ENCODE measurements at regions not wholly inside any gene's neighbourhood (a gene's known extent, or its start where the extent isn't known, plus 50 kb on each side); places are given as distances from the start of the nearest gene placed in this dataset.

DNA sequence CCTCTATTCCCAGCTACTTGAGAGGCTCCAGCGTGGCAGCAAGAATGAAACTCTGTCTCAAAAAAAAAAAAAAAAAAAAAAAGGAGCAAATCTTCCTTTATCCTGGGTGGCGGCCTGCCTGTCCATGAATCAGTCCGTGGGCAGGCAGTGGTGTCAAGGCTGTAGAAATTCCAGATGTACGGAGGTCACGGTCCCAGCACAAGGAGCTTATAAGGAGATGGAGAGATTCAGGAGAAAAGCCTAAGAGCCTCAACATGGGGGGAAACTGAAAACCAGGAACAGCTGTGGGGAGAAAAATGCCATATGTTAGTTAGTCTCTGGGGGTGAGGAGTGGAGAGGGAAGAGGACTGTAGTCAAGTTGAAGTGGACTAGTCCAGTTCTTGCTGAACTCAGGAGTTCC is 130.5 kb upstream of the CRY1 start:
- no peak for DNase-seq (ENCODE audit: low read depth in 2 of 3, low spot score in 1 of 3)

DNA sequence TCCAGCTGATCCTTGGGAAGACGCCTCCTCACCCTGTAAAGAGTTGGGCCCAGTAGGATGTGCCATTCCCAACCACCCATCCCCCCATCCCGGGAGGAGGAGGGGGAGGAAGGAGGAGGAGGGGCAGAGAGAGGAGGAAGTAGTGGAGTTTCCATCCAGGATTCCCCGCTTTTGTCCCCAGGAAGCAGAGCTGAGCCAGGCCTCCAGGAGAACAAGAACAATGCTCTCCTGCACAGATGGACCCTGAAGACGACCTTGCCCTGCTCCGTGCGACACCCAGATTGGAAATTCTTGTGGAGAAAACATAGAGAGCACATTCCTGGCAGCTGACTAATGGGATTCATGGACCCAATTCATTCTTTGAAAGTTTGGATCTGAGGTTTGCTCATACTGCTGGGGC is 132.3 kb upstream of the CRY1 start:
- no peak for DNase-seq (ENCODE audit: low read depth in 2 of 3, low spot score in 1 of 3)

DNA sequence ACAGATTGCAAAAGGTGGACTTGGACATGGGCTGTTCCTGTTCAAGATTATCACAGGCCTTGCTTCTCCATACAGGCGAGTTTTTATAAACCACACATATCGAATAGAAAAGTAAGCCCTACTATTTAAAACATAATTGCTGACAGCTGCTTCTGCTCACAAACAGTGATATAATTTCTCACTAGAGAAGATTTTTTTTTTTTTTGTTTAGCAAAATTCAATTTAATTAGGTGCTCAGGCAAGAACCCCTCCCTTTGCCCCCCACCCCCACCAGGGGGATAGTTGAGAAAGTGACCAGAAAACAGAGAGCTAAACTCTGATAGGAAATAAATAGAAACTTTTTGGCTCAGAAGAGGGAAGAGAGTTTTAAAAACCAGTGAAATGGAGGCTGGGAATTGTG is 132.8 kb upstream of the CRY1 start:
- DNase-seq (ENCODE audit: low read depth in 2 of 3, low spot score in 1 of 3) = no peak

DNA sequence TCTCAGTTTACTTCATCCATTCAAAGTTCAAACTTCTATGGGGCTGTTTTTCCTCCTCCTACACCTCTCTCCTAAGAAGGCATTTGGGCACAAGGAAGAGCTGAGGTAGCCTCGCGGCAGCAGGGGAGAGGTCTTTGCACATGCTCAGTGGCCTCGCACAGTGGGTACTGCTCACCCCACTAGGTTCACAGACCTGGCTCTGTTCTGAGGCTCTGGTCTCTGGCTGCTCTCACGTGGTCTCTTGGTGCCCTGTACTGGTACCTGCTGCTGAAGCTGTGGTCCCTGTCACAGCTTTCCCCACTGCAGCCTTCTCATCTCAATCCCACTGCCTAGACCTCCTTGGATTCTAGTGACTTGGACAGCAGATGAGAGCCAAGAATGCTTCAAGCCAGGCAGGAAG is 134.7 kb upstream of the CRY1 start:
- DNase-seq (ENCODE audit: low read depth in 2 of 3, low spot score in 1 of 3) = no peak

DNA sequence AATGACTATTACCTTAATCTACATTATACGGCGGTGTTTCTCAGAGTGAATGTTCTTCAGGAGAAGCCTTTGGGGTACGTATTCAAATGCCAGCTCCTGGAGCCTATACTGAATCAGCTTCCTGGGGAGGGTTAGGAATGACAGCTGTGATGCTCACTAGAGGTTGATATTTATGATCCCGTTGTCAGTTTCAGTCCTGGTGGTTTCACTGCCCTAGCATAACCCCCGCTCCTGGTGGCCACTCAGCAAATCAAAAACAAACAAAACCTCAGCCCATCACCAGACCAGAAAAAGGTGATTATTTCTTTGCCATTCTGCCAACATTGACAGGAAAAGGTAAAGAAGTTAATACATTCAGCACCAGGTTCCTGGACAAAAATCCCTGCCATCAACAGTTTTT is 136.5 kb upstream of the CRY1 start:
- DNase-seq (ENCODE audit: low read depth in 2 of 3, low spot score in 1 of 3) = no peak

DNA sequence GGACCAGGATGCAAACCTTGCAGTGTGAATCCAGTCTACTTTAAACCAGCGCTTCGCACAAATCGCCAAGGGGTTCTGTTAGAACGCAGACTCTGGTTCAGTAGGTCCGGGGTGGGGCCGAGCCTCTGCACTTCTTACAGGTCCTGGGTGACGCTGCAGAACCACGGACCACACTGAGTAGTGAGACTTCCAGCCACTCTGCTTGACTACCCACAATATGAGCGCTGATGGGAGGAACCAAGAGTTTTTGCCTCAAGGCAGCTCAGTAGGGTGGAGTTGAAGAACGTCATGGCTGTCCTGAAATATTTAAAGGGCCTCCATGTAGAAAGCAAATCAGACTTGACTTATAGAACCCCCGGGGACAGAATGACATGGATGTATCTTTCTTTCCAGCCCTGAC is 138.0 kb upstream of the CRY1 start:
- DNase-seq (ENCODE audit: low read depth in 2 of 3, low spot score in 1 of 3) = no peak

DNA sequence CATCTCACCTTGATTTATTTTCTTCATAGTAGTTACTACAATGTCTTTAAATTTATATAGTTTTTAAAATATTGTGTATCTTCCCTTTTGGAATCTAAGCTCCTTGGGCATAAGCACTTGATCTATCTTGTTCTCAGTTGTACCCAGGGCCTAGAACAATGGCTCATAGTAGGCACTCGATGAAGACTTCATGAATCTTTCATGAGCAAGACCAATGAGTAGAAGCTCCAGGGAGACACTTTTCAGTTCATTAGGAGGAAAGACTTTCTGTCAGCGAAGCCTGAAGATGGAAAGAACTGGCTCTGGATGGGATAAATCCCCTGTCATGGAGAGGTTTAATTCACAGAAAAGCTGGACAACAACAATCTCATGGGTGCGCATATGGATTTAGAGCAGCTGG is 140.2 kb upstream of the CRY1 start:
- no peak for DNase-seq (ENCODE audit: low read depth in 2 of 3, low spot score in 1 of 3)

DNA sequence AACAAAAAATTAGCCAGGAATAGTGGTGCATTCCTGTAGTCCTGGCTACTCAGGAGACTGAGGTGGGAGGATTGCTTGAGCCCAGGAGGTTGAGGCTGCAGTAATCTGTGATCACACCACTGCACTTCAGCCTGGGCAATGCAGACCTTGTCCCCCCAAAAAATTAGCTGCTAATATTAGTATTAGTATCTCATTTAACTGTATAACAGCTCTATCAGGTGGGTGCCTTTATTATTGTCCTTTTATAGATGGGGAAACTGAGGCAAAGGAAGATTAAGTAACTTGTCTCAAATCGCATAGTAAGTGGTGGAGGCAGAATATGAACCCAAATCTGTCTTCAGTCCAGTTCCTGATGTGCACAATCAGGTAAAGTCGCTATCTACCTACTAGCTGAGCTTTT is 142.3 kb upstream of the CRY1 start:
- no peak for DNase-seq (ENCODE audit: low read depth in 2 of 3, low spot score in 1 of 3)

DNA sequence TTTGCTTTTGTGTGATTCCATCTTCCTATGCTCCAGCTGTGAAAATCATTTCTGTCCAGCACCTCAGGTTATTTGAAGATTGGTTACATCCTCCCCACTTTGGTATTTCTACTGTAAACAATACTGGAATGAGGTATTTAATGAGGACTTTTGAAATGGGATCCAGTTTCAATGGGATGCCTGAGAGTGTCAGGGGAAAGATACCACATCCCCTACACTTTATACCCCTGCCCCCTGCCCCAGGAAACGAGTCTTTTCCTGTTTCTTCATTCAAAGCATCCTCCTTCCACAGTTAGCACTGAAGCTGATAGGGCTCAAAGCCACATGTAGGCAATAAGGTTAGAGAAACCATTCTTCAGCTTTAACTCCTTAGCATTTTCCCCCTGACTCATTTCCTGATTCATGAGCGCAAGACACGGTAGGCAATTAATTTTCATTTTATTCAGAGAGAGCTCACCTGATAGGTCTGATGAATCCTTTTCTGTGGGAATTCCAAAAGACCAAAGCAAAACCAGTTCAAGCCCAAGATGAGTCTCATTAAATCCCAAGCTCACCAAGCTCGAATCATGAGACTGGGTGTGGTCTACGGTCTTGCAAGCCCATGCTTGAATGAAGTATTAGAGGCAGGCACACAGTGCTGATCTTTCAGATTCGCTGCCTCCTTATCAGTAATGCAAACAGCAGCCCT is 143.6 kb upstream of the CRY1 start:
- DNase-seq (ENCODE audit: low read depth in 2 of 3, low spot score in 1 of 3) = no peak

DNA sequence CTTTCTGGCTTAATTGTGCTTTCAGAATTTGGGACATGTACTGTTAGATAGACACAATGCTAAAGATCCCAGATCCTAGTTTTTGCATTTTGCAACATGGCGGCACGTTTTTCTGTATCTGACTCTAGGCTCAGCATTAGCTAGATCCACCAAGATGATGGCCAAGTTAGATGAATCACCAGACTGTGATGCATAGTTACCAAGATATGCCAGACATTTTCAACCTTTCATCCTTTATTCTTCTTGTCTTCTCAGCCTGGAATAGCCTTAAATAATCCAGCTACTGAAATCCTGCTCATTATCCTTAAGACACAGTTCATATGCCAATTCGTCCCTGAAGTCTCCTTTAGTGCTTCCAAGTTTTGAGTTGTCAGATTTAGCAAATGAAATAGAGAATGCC is 144.9 kb upstream of the CRY1 start:
- DNase-seq (ENCODE audit: low read depth in 2 of 3, low spot score in 1 of 3) = no peak

DNA sequence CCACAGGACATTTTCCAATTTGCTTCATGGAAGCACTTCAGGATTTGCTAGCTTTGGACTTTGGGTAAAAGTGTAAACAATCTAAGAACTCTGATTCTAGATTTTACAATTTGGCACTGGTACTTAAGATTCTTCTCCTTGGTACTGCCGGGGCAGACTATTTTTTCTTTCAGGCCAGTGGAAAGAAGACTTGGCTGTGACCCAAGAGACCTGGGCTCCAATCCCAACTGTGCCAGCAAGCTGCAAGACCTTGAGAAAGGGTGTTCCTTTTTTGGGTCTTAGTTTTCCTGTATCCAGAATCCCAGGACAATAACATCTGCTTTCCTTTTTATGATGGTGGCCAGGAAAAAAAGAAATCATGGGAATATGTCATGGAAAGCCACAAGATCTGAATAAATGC is 148.1 kb upstream of the CRY1 start:
- no peak for DNase-seq (ENCODE audit: low read depth in 2 of 3, low spot score in 1 of 3)

DNA sequence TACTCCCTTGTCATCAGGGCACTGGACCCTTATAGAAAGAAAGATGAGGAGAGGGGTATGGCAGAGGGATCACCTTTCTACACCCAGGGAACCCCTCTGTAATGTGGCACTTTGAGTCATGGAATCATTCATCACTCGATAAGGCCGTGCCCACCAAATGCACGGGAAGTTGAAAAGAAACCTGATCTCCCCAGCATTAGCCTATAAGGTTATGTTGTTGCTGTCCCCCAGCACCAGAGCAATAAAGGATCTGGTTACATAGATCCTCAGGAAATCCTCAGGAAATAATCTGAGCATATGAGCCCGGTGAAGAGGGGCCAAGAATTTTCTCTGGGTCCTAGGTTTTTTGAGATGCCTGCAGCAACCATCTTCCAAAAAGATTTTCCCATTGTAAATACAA is 148.8 kb upstream of the CRY1 start:
- no peak for DNase-seq (ENCODE audit: low read depth in 2 of 3, low spot score in 1 of 3)

DNA sequence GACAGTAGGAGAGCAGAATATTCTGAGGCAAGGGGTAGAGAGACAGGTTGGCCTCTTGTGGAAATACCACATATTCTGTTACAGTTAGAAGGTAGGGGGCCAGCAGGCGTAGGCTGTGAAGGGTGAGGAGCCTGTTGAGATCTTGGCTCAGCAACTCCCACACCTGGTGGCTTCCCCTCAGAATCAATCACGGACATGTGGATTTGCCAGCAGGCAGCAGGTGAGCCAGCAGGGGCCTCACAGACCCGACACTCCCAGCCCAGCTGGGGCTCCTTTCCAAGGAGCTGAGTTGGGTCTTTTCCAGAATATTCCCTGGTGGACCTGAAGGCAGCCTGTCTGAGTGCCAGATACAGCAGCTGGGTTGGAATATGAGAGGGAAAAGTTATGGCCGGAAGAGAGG is 150.0 kb upstream of the CRY1 start:
- no peak for DNase-seq (ENCODE audit: low read depth in 2 of 3, low spot score in 1 of 3)

DNA sequence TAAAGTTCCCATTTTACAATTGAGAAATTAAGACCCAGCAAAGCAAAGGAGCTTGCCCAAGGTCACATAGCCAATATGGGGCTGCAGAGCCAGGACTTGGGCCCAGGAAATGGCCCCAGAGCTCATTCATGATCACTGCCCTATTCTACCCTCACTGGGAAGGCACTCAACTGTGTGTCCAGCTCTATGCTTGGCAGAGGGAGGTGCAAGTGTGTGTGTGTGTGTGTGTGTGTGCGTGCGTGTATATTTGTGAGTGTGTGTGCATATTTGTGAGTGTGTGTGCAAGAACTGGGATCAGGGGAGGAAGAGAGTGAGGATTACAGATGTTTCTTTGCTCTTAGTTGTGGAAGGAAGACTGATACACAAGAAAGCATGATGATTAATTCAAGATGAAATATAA is 151.2 kb upstream of the CRY1 start:
- no peak for DNase-seq (ENCODE audit: low read depth in 2 of 3, low spot score in 1 of 3)

DNA sequence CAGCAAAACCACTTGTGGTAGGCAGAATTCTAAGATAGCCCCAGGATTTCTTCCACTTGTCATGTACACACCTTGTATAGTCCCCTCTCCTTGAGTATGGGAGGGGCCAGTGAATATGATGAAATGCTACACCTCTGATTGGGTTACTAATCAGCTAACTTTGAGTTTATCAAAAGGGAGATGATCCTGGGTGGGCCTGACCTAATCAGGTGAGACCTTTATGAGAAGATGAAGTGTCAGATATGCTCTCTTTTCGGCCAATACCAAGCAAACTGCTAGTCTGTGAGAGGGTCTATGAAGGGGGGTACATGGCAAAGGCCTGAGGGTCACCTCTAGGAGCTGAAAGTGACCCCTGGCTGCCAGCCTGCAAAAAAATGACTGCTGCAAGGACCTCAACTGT is 154.3 kb upstream of the CRY1 start:
- DNase-seq (ENCODE audit: low read depth in 2 of 3, low spot score in 1 of 3) = no peak

DNA sequence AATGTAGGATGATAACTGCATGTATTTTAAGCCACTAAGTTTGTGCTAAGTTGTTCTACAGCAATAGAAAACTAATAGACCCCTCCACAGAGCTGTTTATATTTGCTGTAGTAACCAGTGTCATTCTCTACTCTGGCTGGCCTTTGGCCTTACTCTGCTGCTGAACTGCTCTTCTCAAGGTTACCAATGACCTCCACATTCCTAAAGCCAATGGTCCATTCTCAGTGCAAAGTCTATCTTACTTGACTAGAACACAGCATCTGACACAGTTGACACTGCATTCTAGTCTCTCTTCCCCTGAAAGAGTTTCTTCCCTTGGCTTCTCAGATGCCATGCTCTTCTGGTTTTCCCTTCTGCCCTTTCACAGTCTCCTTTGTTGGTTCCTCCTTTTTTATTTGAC is 154.8 kb upstream of the CRY1 start:
- DNase-seq (ENCODE audit: low read depth in 2 of 3, low spot score in 1 of 3) = no peak

DNA sequence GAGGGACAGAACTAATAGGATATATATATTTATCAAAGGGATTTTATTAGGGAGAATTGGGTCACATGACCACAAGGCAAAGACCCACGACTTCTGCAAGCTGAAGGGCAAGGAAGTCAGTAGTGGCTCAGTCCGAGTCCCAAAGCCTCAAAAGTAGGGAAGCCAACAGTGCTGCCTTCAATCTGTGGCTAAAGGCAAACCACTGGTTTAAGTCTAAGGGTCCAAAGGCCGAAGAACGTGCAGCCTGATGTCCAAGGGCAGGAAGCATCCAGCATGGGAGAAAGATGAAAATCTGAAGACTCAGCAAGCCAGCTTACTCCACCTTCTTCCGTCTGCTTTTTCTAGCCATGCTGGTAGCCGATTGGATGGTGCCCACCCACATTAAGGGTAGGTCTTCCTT is 157.9 kb upstream of the CRY1 start:
- no peak for DNase-seq (ENCODE audit: low read depth in 2 of 3, low spot score in 1 of 3)

DNA sequence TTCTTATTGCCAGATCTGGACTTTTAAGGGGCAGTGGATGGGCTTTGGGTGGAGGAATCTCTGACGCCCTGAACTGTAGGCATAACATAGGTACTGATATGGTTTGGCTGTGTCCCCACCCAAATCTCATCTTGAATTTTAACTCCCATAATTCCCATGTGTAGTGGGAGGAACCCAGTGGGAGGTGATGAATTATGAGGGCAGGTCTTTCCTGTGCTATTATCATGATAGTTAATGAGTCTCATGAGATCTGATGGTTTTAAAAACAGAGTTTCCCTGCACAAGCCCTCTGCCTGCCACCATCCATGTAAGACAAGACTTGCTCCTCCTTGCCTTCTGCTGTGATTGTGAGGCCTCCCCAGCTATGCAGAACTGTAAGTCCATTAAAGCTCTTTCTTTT is 160.0 kb upstream of the CRY1 start:
- no peak for DNase-seq (ENCODE audit: low read depth in 2 of 3, low spot score in 1 of 3)

DNA sequence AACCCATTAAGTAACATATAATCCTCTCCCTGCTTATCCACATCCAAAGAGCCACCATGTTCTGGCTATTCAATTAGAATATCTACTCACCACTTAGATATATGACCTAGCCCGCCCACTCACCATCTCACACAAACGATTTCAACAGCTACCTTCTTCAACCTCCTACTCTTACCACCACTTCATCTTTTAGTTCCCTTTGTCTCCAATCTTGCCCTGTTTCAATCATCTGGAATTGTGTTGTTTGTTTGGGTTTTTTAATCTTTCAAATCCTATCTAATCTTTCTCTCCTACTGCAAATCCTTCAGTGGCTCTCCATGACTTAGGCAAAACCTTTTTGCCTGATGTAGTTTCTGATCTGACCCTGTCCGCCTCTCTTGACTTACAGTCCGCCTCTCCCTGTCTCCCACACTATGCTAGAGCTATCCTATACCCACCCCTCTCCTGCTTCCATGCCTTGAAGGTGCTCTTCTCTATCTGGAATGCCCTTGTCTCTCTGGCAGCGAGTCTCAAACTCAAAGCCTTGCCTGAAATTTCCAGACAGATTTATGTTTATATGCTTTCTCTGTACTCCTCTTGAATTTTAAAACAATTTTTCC is 161.0 kb upstream of the CRY1 start:
- no peak for DNase-seq (ENCODE audit: low read depth in 2 of 3, low spot score in 1 of 3)

DNA sequence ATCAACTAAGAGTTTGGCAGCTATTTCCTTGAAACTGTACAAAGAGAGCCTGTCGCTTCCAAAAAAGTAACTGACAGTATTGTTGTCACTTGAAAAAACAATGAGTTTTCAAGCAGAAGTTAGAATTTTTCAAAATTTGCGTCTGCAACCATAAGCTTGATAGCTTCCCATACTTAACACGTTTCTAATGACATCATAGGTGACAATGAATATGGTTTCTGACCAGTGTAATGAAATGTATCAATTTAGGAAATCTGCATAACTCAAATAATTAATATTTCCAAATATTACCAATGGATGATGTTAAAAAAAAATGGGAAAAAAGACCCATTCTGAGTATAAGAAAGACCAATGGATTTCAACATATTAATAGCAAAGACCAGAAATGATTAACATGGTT is 165.4 kb upstream of the CRY1 start:
- DNase-seq (ENCODE audit: low read depth in 2 of 3, low spot score in 1 of 3) = no peak

DNA sequence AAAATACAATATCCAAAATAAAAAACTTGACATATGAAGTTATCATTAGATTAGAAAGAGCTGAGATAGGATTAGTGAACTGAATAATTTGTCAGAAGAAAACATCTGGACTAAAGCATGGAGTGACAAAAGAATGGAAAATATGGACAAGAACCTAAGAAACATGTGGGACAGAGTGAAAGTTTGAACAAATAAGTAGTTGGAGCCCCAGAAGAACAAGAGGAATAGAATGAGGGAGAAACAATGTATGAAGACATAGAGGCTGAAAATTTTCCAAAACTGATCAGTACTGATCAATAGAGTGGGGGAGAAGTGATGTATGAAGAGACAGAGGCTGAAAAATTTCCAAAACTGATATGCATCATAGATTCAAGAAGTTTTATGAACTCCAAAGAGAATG is 170.6 kb upstream of the CRY1 start:
- DNase-seq (ENCODE audit: low read depth in 2 of 3, low spot score in 1 of 3) = no peak

DNA sequence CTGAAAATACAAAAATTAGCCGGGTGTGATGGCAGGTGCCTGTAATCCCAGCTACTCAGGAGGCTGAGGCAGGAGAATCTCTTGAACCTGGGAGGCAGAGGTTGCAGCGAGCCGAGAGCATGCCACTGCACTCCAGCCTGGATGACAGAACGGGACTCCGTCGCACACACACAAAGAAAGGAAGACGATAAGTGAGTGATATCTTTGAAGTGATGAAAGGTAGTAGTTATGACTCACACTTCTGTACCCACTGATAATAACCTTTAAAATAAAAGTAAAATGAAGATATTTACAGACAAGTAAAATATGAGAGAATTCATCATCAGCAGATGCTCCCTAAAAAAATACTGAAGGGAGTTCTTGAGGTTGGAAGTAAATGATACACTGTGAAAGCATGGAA is 171.3 kb upstream of the CRY1 start:
- no peak for DNase-seq (ENCODE audit: low read depth in 2 of 3, low spot score in 1 of 3)

DNA sequence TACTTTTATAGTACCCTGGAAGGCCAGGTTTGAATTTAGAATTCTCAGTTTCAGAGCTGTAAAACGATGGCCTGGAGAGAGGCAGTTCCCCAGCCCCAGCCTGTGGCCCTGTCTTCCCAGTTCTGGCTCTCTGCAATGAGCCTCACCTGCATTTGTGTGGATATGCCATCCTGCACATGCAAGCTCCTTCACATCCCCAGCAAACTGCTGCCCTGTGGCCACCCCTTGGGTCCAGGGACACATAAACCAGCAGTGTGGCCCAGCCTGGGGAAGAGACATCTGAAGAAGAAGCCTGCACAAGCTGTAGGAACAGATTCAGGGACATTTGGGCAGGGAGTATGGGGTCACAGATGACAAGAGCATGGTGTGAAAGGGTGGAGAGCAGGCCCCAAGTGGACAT is 174.3 kb upstream of the CRY1 start:
- DNase-seq (ENCODE audit: low read depth in 2 of 3, low spot score in 1 of 3) = no peak

DNA sequence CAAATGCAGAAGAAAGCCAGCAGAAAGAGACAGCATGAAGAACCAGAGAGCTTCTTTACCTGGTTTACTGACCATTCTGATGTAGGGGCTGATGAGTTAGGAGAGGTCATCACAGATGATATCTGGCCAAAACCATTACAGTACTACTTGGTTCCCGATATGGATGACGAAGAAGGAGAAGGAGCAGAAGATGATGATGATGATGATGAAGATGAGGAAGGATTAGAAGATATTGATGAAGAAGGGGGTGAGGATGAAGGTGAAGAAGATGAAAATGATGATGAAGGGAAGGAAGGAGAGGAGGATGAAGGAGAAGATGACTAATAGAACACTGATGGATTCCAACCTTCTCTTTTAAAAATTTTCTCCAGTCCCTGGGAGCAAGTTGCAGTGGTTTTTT is 178.2 kb upstream of the CRY1 start:
- no peak for DNase-seq (ENCODE audit: low read depth in 2 of 3, low spot score in 1 of 3)

Measured in stimulated activated CD4-positive, alpha-beta T cell treated with anti-CD3 and anti-CD28 coated beads, Interleukin-12 subunit alpha, Interleukin-12 subunit beta, amount 100 ng/mL, for 48 hours (primary cell).